ENCODE measurements at regions not wholly inside any gene's neighbourhood (a gene's known extent, or its start where the extent isn't known, plus 50 kb on each side); places are given as distances from the start of the nearest gene placed in this dataset.

GRCh38 chr11:70745941-70746340 is 347.6 kb downstream of the CTTN start:
- TF ChIP-seq, protein P1, sequence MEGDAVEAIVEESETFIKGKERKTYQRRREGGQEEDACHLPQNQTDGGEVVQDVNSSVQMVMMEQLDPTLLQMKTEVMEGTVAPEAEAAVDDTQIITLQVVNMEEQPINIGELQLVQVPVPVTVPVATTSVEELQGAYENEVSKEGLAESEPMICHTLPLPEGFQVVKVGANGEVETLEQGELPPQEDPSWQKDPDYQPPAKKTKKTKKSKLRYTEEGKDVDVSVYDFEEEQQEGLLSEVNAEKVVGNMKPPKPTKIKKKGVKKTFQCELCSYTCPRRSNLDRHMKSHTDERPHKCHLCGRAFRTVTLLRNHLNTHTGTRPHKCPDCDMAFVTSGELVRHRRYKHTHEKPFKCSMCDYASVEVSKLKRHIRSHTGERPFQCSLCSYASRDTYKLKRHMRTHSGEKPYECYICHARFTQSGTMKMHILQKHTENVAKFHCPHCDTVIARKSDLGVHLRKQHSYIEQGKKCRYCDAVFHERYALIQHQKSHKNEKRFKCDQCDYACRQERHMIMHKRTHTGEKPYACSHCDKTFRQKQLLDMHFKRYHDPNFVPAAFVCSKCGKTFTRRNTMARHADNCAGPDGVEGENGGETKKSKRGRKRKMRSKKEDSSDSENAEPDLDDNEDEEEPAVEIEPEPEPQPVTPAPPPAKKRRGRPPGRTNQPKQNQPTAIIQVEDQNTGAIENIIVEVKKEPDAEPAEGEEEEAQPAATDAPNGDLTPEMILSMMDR (IDR thresholded peaks at IDR 0.05), result no peak
- TF ChIP-seq EZH2 (IDR thresholded peaks at IDR 0.05), result no peak

Measured in neural progenitor cell (in vitro differentiated cells).